NCI-H345 treated with DMSO at 0.1 percent for 48 hours (cell line): ENCODE measurements at regions not wholly inside any gene's neighbourhood (a gene's known extent, or its start where the extent isn't known, plus 50 kb on each side); places are given as distances from the start of the nearest gene placed in this dataset.
A peak's percentile ranks its signal among the peaks of the same experiment; 100 is the strongest.
"Not testable (repeated sequence)": the region's sequence is repeated elsewhere in the genome, so short reads cannot be mapped to it uniquely, and the experiment has no call there.

Experiments
- DNase-seq: peaks from one replicate; lab custom pipeline; 2025; ENCODE audit not compliant: unreplicated experiment; lab: John Stamatoyannopoulos, UW

GRCh38 chr5:152058267-152058666 lies 133.6 kb upstream of the GLRA1 start:
- no peak for DNase-seq

DNA sequence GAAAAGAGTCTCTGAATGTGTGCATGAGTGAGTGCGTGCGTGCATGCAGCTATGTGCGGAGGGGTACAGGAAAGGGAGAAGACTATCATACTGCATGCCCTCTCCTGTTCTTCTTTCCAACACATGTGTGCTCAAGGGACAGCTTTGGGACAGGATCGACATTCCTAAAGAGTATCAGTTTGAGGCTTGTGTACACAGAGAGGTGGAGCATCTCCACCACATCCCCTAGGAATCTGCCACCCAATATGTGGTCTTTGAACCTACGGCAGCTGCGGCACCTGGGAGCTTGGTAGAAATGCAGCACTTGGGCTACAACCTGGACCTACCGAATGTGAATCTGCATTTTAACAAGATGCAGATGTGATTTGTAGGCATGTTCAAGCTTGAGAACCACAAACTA lies 132.3 kb upstream of the GLRA1 start:
- no peak for DNase-seq

DNA sequence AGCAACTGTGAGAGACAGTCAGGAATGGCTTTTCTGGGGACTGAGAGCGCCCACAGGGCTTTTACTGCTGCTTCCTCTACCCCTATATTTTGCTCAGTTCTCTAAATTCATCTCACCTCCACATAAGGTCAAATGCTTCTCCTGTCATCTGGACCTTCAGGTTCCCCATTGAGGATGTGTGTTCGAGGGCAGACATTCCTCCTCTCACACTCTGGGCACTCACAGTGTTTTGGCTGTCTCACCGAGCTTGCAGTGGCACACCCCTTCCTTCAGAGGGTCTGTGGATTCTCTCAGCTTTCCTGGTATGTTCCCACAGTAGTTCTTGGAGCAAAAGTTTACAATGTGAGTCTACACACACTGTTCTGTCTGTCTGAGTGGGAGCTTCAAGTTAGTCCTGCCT lies 127.8 kb upstream of the GLRA1 start:
- no peak for DNase-seq

DNA sequence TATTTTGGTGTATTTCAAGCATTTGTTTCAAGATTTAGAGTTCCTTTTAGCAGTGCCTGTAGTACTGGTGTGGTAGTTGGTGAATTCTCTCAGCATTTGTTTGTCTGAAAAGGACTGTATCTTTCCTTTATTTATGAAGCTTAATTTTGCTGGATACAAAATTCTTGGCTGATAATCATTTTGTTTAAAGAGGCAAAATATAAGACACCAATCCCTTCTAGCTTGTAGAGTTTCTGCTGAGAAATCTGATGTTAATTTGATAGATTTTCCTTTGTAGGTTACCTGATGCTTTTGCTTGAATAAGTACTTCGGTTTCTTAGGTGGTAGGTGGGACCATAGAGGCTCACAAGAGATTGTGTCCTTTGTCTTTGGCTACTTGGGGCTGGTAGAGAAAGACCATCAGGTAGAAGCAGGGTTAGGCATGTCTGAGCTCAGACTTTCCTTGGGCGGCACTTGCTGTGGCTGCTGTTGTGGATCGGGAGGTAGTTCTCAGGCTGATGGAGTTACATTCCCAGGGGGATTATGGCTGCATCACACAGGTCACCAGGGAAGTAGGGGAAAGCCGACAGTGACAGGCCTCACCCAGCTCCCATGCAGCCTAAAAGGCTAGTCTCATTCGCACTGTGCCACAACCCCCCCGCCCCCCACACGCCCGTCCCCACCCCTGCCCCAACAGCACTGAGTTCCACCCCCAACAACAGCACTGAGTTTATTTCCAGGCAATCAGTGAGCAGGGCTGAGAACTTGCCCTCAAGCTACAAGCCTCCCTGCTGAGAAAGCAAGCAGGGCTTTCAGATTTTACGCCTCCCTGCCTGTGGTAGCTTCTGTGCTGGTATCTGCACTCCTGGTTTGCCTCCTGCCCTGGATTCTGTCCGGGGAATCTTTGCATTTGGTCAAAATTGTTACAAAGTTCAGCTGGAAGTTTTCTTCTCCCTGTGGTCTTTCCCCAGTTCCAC lies 127.1 kb upstream of the GLRA1 start:
- no peak for DNase-seq

- no peak for DNase-seq
These were observed 121.7 kb upstream of the GLRA1 start for GRCh38 chr5:152046361-152046760.

DNA sequence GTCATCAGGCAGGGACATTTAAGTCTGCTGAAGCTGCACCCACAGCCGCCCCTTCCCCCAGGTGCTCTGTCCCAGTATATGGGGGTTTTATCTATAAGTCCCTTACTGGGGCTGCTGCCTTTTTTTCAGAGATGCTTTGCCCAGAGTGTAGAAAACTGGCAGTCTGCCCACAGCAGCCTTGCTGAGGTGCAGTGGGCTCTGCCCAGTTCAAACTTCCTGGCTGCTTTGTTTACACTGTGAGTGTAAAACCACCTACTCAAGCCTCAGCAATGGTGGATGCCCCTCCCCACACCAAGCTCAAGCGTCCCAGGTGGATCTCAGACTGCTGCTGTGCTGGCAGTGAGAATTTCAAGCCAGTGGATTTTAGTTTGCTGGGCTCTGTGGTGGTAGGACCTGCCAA lies 114.2 kb upstream of the GLRA1 start:
- DNase-seq: peak; percentile 44

DNA sequence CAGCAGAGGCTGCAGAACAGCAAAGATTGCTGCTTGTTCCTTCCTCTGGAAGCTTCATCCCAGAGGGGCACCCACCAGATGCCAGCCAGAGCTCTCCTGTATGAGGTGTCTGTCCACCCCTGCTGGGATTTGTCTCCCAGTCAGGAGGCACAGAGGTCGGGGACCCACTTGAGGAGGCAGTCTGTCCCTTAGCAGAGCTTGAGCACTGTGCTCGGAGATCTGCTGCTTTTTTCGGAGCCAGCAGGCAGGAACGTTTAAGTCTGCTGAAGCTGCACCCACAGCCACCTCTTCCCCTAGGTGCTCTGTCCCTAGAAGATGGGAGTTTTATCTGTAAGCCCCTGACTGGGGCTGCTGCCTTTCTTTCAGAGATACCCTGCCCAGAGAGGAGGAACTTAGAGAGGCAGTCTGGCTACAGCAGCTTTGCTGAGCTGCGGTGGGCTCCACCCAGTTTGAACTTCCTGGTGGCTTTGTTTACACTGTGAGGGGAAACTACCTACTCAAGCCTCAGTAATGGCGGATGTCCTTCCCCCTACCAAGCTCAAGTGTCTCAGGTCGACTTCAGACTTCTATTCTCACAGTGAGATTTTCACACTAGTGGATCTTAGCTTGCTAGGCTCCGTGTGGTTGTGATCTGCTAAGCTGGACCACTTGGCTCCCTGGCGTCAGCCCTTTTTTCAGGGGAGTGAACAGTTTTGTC lies 101.8 kb upstream of the GLRA1 start:
- not testable (repeated sequence) for DNase-seq

DNA sequence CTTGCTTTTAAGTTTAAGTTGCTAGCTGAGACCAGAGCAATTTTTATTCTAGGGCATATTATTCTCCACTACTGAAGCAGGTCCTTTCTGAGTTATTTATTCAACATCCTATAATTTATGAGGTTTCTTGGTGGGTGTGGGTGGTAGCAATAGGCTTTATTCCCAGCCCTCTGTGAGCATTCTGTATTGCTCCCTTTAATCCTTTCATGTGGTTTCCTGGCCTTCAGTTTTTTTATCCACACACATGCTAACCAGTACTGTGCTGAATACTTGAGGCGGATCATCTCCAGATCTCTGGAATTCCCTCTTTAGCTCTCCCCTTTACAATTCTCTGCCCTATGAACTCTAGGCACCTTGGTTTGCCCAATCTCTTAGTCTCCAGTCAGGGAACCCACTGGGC lies 91.8 kb upstream of the GLRA1 start:
- DNase-seq: no peak

GRCh38 chr5:152007653-152008335 lies 83.1 kb upstream of the GLRA1 start:
- no peak for DNase-seq

- no peak for DNase-seq
These were observed 79.4 kb upstream of the GLRA1 start for GRCh38 chr5:152004095-152004494.
